ENCODE measurements at regions not wholly inside any gene's neighbourhood (a gene's known extent, or its start where the extent isn't known, plus 50 kb on each side); places are given as distances from the start of the nearest gene placed in this dataset.

- TF ChIP-seq CTCF (conservative IDR thresholded peaks at IDR 0.05) (no peak), EZH2 (IDR thresholded peaks at IDR 0.05; ENCODE audit: low read depth) (no peak)
These were observed 190.2 kb upstream of the COPS8 start for GRCh38 chr2:236895497-236895896.
